HG03469 (cell line): ENCODE measurements at regions not wholly inside any gene's neighbourhood (a gene's known extent, or its start where the extent isn't known, plus 50 kb on each side); places are given as distances from the start of the nearest gene placed in this dataset.

Source experiments
- ATAC-seq: cut with Tn5 transposase; IDR thresholded peaks from one replicate; pipeline ENCODE4 v1.9.1; 2021; ENCODE audit warnings: mild to moderate bottlenecking, moderate library complexity, moderate number of reproducible peaks; ENCODE audit not compliant: unreplicated experiment

DNA sequence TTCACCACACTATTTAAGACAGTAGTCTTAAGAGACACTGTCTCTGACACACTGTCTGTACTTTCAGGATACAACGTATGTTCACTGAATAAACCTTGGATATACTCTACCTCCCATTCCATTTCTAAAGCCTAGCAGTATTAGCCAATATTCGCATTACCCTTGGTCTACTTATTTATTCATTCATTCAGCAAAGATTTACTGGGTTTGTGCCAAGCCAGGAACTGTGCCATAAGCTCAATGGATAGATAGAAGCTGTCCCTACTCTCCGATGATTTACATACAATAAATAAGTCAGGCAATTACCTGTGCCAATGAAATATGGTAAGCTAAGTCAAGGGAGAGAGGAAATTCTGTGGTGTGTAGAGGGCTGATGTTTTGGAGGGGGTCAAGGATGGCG is 195.2 kb upstream of the RAB4A start:
- ATAC-seq, result no peak

DNA sequence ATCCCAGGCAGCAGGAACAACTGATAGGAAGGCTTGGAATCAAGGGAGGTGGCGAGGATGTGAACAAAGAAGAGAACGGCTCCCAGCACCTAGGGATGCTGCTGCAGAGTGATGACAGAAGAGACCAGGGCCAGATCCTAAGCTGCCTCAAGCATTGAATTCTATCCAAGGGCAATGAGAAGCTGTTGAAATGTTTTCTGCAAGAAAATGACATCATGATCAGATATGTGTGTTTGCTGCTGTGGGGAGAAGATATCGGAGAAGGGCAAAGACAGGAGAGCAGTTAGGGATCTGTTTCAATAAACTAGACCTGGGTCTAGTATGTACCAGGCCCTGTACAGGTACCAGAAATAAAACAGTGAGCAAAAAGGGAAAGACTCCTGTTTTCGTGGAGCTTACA is 194.7 kb upstream of the RAB4A start:
- ATAC-seq, result no peak

DNA sequence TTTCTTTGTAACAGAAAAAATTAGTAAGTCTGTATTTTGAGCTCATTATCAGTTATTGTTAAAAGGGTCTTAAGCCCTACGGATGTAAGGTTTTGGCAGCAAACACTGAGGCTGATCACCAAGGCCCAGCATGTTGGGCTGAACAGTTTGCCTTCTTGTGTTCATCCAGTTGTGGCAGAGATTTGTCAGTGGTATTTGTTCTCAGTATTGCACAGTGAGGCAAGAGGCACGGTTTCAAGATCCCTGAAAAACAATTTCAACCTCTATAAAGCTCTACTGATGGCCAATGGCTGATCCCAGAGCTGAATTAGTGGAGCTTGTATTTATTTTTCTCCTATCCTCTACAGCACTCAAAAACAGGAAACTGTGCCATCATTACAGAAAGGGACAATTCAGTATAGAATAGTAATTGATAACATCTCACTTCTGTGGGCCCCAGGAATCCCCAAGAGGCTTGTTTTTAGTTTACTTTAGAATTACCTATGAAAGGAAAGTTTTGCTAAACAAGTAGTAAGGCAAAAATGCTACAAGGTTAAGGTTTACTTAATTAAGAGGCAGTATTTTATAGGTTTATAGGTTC is 191.8 kb upstream of the RAB4A start:
- ATAC-seq, result no peak

DNA sequence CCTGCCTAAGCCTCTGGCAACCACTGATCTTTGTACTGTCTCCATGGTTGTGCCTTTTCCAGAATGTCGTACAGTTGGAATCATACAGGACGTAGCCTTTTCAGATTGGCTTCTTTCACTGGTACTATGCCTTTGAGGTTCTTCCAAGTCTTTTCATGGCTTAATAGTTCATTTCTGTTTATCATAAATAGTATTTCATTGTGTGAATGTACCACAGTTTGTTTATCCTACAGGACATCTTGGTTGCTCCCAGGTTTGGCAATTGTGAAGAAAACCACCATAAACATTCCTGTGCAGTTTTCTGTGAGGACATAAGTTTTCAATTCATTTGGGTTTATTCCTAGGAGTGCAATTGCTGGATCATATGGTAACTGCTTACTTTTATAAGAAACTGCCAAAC is 190.6 kb upstream of the RAB4A start:
- ATAC-seq, result no peak

DNA sequence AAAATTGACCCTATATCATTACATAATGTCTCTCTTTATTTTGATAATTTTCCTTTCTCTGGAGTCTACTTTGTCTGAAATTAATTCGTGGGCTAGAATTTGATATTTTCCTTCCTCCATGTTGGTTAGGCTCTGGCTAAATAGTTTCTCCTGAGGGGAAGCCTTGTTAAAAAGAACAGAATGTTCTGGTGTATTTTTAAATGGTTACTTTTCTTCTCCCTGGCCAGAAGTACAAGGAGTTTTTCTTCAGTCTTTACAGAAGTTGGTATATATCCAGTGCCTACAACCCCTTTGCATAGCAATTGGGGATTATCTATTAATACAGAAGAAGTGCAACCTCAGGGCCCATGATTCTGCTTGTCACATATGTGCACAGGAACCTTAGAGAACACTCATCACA is 185.6 kb upstream of the RAB4A start:
- no peak for ATAC-seq

DNA sequence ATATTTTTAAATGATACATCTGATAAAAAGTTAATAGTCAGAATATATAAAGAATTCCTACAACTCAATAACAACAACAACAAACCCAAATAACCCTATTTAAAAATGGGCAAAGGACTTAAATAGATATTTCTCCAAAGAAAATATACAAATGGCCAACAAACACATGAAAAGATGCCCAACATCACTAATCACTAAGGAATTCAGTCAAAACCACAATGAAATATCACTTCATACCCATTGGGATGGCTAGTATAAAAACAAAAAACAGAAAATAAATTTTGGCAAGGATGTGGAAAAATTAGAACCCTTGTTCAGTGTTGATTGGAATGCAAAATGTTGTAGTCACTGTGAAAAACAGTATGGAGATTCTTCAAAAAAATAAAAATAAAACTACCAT is 184.8 kb upstream of the RAB4A start:
- ATAC-seq, result no peak

DNA sequence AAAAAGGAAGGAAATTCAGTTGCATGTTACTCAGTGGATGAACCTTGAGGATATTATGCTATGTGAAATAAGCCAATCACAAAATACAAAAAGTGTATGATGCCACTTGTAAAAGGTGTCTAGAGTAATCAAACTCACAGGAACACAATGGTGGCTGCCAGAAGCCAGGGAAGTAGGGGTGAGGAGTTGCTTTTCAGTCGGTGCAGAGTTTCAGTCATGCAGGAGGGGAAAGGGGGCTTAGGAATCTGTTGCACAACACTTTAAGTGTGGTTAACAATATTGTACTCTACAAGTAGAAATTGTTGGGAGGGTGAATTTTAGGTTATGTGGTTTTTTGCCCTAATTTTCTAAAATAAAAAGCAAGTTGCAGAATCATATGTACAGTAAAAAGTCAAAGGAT is 184.2 kb upstream of the RAB4A start:
- ATAC-seq, result no peak

DNA sequence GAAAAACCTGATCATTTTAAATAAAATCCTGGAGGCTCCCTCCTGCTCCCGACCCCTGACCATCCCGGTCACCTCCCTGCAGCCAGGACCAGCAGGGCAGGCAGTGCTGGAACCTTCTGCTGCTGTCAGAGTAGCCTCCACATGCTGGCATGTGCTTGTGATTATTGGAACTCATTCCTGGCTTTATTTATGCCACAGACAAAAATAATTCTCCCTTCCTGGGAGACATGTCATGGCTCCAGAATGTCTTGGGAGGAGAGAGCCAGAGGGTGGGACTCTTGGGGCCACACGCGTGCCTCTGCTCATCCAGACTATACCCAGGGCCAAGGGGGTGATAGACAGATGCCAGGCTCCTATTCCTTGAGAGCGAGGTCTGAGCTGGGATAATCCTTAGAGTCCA is 183.6 kb upstream of the RAB4A start:
- ATAC-seq, result no peak

DNA sequence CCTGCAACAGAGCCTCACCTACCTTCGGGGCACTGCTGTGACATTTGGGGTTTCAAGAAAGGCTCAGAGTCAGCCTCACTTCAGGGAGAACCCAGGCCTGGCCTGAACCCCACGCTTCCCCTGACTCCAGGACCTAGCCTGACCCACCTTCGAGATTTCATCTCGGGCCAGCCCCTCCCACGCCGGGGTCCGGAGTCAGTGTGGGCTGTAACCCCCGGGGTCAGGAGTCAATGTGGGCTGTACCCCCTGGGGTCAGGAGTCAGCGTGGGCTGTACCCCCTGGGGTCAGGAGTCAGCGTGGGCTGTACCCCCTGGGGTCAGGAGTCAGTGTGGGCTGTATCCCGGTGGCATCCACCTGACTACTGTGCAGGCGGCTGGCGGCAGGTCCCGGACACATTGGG is 183.0 kb upstream of the RAB4A start:
- no peak for ATAC-seq

DNA sequence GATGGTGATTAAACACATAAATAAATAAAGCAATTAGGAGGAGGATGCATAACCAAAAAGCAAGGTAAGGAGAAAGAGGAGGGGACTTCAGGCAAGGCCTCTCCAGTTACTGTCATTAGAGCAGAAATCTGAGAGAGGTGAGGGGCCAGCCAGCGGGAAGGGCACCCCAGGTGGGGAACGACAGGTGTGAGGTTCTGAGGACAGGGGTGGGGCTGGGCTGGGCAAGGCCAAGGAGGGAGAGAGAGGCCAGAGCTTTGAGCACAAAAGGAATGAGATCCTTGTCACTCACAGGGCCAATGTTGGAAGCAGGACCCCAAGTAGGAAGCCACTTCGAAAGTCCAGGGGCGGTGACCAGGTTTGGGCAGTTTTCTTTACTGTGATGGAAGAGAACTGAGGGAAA is 182.2 kb upstream of the RAB4A start:
- ATAC-seq, result no peak

DNA sequence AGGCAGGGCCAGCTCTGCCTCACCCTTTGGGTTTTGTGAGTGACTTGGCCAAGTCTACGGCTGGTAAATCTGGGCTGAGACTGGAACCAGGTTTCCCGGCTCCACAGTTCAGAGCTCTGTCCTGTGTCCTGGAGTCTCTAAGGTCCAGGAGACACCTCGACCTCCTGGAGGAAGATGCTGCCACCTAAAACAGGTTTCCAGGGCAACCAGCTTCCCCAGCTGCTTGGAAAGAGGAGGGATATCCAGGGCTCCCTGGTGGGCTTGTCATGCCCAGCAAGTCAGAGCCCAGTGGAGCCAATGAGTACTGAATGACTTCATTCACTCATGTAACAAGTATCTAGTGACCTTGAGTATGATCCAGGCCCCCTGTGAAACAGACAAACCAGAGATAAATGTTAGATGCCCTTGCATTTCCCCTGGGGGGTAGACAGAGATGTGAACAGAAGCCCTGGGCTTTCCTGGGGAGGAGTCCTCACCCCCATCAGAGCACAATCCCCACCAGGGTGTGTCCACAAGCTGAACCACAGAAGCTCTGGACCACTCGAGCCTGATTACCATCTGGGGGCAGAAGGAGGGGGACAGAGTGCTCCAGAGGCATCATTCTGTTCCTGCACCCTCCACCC is 181.2 kb upstream of the RAB4A start:
- ATAC-seq, result no peak

DNA sequence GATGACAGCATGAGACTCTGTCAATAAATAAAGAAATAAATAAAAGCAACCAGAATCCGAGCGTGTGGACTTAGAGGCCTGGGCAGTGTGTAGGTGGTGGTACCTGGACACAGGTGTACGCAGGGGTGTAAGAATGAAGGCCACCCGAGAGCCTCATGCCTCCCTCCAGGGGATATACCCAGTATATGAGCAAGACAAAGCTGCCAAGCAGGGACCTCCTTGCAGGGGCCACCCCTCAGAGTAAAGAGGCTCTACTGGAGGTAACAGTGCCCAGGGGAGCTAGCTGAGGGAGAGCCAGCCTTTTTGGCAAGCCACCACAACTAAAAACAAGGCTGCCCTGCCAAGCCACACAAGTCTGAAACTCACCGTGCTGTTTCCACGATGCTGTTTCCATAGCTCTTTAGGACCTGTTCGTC is 179.2 kb upstream of the RAB4A start:
- ATAC-seq, result no peak

DNA sequence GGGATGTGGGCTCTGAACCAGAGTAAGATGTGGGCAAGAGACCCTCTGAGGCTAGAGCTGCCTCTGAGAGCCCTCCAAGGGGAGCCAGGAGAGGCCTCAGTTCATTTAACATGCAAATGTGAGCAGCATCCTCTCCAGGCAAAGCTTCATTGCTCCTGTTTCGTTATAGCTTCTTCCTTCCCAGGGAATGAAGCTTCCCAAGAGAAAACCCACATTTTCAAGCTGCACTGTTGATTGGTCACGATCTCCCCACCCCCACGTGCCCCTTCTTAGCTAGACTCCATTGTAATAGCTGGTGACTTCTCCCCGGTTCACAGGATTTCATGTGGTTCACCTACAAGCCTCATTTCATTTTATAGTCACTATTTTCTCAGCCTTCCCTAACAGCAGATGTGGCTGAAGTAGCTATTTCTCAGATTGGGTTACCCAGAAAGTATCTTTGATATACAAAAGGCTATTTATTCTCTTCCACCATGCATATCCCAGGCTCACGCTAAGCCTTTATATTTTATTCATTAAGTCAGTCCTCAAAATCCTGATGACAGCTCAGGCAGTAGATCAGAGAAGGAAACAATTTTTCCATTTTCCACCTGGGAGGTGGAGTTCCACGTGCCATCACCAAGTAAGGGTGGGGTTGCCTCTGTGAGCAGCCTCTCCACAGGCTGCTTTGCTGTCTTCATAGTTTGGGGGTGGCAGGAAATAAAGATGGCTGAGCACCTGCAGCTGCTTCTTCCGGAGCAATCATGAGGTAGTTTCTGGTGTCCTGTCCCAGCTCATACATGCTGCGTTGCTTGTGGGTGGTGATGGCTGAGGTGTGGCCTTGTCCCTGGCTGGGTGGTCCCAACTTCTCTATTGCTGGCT is 178.3 kb upstream of the RAB4A start:
- no peak for ATAC-seq

DNA sequence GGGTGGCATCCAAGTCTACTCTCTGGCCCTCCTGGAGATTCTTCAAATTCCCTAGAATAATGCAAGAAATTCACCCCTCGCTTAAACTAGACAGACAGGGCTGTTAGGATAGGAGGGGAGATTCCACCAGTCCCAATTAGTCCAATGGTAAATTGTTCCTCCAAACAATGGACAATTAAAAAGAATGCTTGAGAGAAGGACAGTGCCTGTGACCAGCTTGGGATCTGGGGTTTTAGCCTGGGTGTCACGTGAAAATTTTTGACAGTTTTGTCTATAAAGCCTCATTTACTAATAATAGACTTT is 177.7 kb upstream of the RAB4A start:
- ATAC-seq, result no peak

DNA sequence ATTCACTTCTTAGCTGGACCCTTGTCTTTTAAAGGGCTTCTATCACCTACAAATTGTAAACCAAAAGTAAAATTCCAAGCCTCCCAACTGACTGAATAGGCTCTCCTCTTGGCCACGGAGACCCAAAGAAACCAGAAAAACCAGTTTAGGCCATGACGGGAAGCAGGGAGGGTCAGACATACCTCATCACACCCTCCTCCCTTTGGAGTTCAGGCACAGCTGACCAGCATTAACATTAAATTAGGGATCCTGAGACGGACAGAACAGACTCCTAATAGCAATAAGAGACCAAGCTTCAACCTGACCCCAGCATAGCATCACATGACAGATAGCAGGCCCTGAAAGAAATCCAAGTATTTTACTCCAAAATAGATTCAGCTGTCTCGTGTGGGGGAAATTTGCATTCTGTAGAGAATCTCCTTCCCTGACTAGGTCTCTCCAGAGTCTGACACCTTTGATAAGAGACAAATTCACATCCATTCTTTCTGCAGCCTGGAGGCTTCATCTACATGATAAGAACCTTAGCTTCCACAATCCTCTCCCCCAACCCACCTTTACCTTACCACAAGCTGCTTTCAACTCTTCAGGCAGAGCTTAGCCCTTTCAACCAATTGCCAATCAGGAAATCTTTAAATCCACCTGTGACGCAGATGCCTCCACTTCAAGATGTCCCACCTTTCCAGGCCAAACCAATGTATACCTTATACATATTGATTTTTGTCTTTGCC is 177.1 kb upstream of the RAB4A start:
- ATAC-seq, result no peak

DNA sequence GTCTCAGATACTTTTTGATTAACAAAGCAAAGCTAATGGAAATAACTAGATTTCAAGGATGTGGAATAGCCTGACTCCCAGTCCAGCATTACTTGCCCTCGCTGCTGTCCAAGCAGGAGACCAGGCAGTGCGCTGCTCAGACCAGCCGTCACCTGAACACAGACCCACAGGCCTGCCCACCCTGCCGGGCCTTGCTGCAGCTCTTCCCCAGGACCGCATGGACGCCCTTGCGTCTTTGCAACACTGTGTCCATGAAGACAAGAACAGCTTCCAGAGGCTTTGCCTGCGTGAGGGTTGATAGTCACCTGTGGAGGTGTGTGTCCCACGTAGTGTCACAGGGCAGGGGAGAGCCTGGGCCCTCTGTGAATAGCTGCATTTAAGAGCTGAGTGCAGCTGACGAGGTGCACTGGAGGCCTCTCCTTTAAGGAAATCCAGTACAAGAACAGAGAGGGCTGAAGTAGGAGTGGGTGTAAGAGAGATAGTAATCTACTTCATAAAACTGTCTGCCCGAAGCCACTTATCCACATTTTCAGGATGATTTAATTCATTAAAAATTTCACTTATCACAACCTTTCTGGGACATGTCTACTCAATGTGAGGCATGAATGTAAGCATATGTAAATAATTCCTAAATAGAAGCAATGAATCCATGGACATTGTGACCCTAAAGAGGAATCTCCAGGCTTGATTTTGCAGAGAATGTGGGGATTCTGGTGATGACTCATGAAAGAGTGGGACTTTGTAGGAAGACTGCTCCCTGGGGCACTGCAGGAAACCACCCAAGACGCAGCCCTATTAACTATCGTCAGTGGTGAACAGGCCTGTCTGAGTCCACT is 176.2 kb upstream of the RAB4A start:
- ATAC-seq, result no peak

DNA sequence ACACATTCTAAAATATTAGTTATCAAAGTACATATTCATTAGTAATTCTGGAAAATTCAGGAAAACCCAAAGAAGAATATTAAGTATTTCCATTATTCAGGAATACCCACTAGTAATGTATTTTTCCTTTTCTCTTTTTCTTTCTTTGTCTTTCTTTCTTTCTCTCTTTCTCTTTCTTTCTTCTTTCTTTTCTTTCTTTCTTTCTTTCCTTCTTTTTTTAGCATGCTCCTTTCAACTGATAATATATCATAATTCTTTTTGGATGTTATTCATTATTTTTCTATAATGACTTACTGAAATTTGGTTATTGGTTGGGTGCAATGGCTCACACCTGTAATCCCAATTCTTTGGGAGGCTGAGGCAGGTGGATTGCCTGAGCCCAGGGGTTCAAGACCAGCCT is 175.6 kb upstream of the RAB4A start:
- ATAC-seq, result no peak

DNA sequence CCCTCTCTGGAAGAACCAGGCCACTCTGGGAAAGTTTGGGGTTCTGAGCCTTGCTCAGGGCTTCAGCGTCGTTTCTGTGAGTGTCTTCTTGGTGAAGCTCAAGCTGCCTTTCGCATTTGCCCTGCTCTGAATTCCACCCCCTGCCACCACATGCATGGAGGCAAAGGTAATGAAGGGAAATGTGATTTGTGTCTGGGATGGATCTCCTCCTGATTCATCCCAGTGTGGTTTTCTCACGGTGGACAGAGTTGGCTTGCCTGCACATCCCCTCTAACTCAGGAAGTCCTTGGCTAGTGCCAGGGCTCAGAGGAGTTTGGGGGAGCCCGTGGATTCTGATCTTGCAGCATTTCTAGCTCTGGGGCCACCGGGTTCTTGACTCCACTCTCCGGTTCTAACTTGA is 173.6 kb upstream of the RAB4A start:
- ATAC-seq, result no peak

DNA sequence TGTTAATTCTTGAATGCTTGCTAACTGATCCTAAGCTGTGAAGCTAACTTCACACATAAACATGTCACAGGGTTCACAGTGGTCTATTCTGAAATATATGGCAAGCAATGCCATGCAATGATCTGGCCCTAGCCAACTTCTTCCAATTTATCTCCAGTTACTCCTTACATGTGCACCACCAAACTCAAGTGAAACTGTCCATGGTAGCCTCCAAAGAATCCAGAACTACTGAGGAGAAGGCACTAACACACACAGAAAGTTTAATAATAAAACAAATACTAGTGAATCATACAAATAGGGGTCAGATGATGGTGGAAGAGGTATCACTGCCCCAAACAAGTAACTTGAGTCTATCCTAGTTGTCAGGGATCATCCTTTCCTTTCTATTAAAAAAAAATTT is 172.6 kb upstream of the RAB4A start:
- no peak for ATAC-seq

DNA sequence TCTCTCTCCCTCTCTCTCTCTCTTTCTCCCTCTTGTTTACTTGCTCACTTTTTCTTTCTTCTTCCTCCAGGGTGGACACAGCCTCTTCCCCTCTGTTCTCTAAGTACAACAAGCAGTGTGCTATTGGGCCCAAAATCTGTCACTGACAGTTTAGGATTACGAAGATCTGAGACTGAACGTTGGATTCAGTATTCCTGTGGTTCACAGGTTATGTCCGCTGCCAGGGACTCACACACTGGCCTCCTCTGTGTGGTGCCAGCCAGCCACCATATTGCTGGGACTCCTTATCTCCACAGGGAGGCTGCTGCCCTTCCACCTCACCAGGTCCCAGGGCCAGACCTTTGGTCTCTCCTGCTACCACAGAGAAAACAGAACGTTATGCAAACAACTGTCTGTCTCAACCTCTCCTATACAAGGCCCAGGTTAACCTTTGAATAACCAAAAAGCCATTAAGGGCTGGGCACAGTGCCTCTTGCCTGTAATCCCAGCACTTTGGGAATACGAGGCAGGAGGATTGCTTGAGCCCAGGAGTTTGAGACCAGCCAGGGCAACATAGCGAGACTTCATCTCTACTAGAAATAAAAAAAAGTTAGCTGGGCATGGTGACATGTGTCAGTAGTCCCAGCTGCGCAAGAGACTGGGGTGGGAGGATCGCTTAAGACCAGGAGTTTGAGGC is 171.9 kb upstream of the RAB4A start:
- ATAC-seq, result no peak
